GM18499 (cell line): ENCODE measurements at regions not wholly inside any gene's neighbourhood (a gene's known extent, or its start where the extent isn't known, plus 50 kb on each side); places are given as distances from the start of the nearest gene placed in this dataset.

Experiments
- ATAC-seq: cut with Tn5 transposase; IDR thresholded peaks from one replicate; pipeline ENCODE4 v1.9.1; 2021; ENCODE audit warnings: moderate number of reproducible peaks; ENCODE audit not compliant: insufficient read depth, unreplicated experiment

- ATAC-seq = no peak
Measured at GRCh38 chr1:82515650-82516049, 714.9 kb downstream of the ADGRL2 start.

GRCh38 chr1:82511441-82511840, 710.7 kb downstream of the ADGRL2 start:
- ATAC-seq = no peak

- no peak for ATAC-seq
Measured at GRCh38 chr1:82510431-82510830, 709.7 kb downstream of the ADGRL2 start.

- no peak for ATAC-seq
Measured at GRCh38 chr1:82507011-82507410, 706.3 kb downstream of the ADGRL2 start.

GRCh38 chr1:82503822-82504221, 703.1 kb downstream of the ADGRL2 start:
- no peak for ATAC-seq

- ATAC-seq = no peak
Measured at GRCh38 chr1:82499022-82499421, 698.3 kb downstream of the ADGRL2 start.

GRCh38 chr1:82494117-82494516, 693.4 kb downstream of the ADGRL2 start:
- no peak for ATAC-seq

- ATAC-seq = no peak
Measured at GRCh38 chr1:82492159-82492558, 691.4 kb downstream of the ADGRL2 start.

GRCh38 chr1:82491301-82492048, 690.7 kb downstream of the ADGRL2 start:
- no peak for ATAC-seq

- no peak for ATAC-seq
Measured at GRCh38 chr1:82487778-82488177, 687.0 kb downstream of the ADGRL2 start.

- ATAC-seq = no peak
Measured at GRCh38 chr1:82486969-82487368, 686.2 kb downstream of the ADGRL2 start.

GRCh38 chr1:82486468-82486867, 685.7 kb downstream of the ADGRL2 start:
- no peak for ATAC-seq

- no peak for ATAC-seq
Measured at GRCh38 chr1:82485591-82486369, 685.0 kb downstream of the ADGRL2 start.

- ATAC-seq = no peak
Measured at GRCh38 chr1:82483146-82483545, 682.4 kb downstream of the ADGRL2 start.

- ATAC-seq = no peak
Measured at GRCh38 chr1:82478916-82479315, 678.2 kb downstream of the ADGRL2 start.

GRCh38 chr1:82472489-82473131, 671.9 kb downstream of the ADGRL2 start:
- no peak for ATAC-seq

- no peak for ATAC-seq
Measured at GRCh38 chr1:82466891-82467290, 666.2 kb downstream of the ADGRL2 start.

- no peak for ATAC-seq
Measured at GRCh38 chr1:82466416-82466815, 665.7 kb downstream of the ADGRL2 start.

- ATAC-seq = no peak
Measured at GRCh38 chr1:82465024-82465423, 664.3 kb downstream of the ADGRL2 start.

GRCh38 chr1:82464362-82465001, 663.7 kb downstream of the ADGRL2 start:
- ATAC-seq = no peak

- no peak for ATAC-seq
Measured at GRCh38 chr1:82463951-82464350, 663.2 kb downstream of the ADGRL2 start.
